GM23248 (cell line): ENCODE measurements at regions not wholly inside any gene's neighbourhood (a gene's known extent, or its start where the extent isn't known, plus 50 kb on each side); places are given as distances from the start of the nearest gene placed in this dataset.

Experiments used
- EZH2 ChIP-seq: fragments of 200-600 bp; sonication (generic); IDR thresholded peaks from 2 replicates; pipeline ENCODE4 v1.6.1; 2018; ENCODE audit warnings: antibody characterized with exemption, mild to moderate bottlenecking; ENCODE audit not compliant: insufficient read depth, poor library complexity, severe bottlenecking
- EZH2phosphoT487 ChIP-seq: fragments of 200-600 bp; sonication (generic); IDR thresholded peaks from 2 replicates; pipeline ENCODE4 v1.6.1; 2018; ENCODE audit warnings: antibody characterized with exemption, moderate library complexity, mild to moderate bottlenecking, low read depth; ENCODE audit not compliant: insufficient read depth

GRCh38 chr14:89565607-89566006 is 148.6 kb upstream of the FOXN3 start:
- no peak for TF ChIP-seq EZH2phosphoT487
- TF ChIP-seq EZH2 = no peak
